ENCODE measurements at regions not wholly inside any gene's neighbourhood (a gene's known extent, or its start where the extent isn't known, plus 50 kb on each side); places are given as distances from the start of the nearest gene placed in this dataset.

GRCh38 chr12:114046236-114046998 is 80.3 kb upstream of the RBM19 start:
- ATAC-seq = no peak
- no peaks in the 10 kb centered on the region for H3K9me3 ChIP-seq
- no peak for DNase-seq
- no peaks in the 10 kb centered on the region for H3K4me1 ChIP-seq
- intact Hi-C loops (cut with DNase I) = no loop called here
- no peaks in the 10 kb centered on the region for H3K36me3 ChIP-seq
- no peak for TF ChIP-seq CTCF (IDR thresholded peaks at IDR 0.05)
- H3K4me3 ChIP-seq = no peak overlapping the region
- H3K27ac ChIP-seq = no peak overlapping the region
- H3K27me3 ChIP-seq (ENCODE audit: low read depth) = no peaks in the 10 kb centered on the region

DNA sequence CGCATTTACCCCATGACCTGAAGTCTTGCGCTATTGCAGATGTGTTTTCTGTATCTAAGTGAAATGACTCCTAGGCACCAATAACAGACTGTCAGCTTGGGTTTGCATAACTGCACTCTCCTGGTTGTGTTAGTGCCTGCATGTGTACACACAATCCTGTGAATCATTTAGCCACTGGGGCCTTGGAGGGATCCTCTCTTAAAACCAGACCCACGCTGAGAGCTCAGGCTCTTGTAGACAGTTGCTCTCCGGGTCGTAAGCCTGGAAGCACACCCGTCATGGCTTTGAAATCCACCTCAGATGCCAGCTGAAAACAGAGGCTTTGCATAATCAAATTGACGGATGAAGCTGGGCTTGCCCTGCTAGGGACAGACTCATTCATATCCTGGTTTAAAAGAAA is 79.2 kb upstream of the RBM19 start:
- no peaks in the 10 kb centered on the region for H3K4me1 ChIP-seq
- TF ChIP-seq CTCF (IDR thresholded peaks at IDR 0.05) = no peak
- ATAC-seq (no peak), DNase-seq (no peak)
- no peaks in the 10 kb centered on the region for H3K9me3 ChIP-seq
- H3K27me3 ChIP-seq (ENCODE audit: low read depth) = no peaks in the 10 kb centered on the region
- no peak overlapping the region for H3K27ac ChIP-seq
- H3K36me3 ChIP-seq = no peaks in the 10 kb centered on the region
- H3K4me3 ChIP-seq = no peak overlapping the region
- intact Hi-C loops (cut with DNase I) = no loop called here

DNA sequence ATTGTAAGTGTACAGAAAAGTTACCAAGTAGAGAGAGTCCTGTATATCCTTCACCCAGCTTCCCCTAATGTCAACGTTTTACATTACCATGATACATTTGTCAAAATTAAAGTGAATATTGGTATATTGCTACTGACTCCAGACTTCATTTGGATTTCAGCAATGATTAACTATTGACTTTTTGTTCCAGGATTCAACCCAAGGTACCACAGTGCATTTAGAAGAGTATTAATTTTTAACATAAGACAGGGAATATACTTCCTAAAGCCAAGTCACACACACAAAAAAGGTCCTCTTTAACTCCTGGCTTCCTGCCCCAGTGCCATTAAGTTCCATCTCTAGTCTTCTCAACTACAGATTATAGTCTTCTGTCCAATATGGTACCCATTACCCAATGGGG is 75.5 kb upstream of the RBM19 start:
- no peak for ATAC-seq
- Histone ChIP-seq H3K36me3 (no peaks in the 10 kb centered on the region), H3K4me1 (no peaks in the 10 kb centered on the region), H3K27ac (no peak overlapping the region), H3K27me3 (ENCODE audit: low read depth) (peaks cover 14% of the 10 kb centered on the region), H3K9me3 (no peaks in the 10 kb centered on the region), H3K4me3 (no peak overlapping the region)
- TF ChIP-seq CTCF (IDR thresholded peaks at IDR 0.05) = no peak
- intact Hi-C loops (cut with DNase I) = no loop called here
- no peak for DNase-seq

- Histone ChIP-seq H3K36me3 (no peaks in the 10 kb centered on the region), H3K27ac (no peak overlapping the region), H3K4me3 (no peak overlapping the region), H3K27me3 (ENCODE audit: low read depth) (peaks cover 18% of the 10 kb centered on the region), H3K4me1 (no peaks in the 10 kb centered on the region), H3K9me3 (no peaks in the 10 kb centered on the region)
- DNase-seq (no peak), ATAC-seq (no peak)
- intact Hi-C loops (cut with DNase I) = no loop called here
- no peak for TF ChIP-seq CTCF (IDR thresholded peaks at IDR 0.05)
Observed at GRCh38 chr12:114041136-114041535, 75.0 kb upstream of the RBM19 start.

- DNase-seq = no peak
- Histone ChIP-seq H3K27ac (no peak overlapping the region), H3K36me3 (no peaks in the 10 kb centered on the region), H3K4me1 (no peaks in the 10 kb centered on the region), H3K27me3 (ENCODE audit: low read depth) (peaks cover 20% of the 10 kb centered on the region), H3K4me3 (no peak overlapping the region), H3K9me3 (no peaks in the 10 kb centered on the region)
- intact Hi-C loops (cut with DNase I) = no loop called here
- no peak for TF ChIP-seq CTCF (IDR thresholded peaks at IDR 0.05)
- ATAC-seq = no peak
Observed at GRCh38 chr12:114038962-114039361, 72.8 kb upstream of the RBM19 start.

All from lower lobe of right lung (tissue), 2 donors.